ENCODE measurements at regions not wholly inside any gene's neighbourhood (a gene's known extent, or its start where the extent isn't known, plus 50 kb on each side); places are given as distances from the start of the nearest gene placed in this dataset.

DNA sequence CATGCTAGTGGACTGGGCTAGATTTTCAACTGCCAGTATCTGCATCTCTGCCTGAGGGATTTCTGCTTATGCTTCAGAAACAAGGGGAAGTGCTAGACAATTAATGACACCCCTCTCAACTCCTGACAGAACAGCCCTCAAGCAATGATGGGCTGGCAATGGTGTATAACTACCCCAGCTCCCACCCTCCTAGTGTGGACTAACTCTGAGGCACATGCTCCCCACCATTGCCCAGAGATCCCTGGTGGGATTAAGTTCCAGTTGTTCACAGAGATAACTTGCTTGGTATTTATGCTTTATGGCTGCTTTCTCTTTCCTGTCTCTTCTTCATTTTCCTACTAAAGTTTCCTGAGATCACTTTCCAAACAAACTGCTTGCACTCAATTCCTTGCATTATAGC is 113.5 kb downstream of the RPS24 start:
- H3K27me3 ChIP-seq (ENCODE audit: control insufficient read depth in 3 of 3, insufficient read depth in 3 of 3, low read depth in 1 of 3, low read length in 3 of 3) = peaks cover 0 to 10% (median 0%) of the 10 kb centered on the region in 3 experiments
- peaks cover 2 to 5% of the 10 kb centered on the region in 2 donors for H3K4me1 ChIP-seq (ENCODE audit: control insufficient read depth in 2 of 2, insufficient read depth in 1 of 2, low read depth in 1 of 2, low read length in 2 of 2)
- H2BK120ac ChIP-seq (ENCODE audit: low read depth, low read length) = no peak overlapping the region
- H3K4me3 ChIP-seq (ENCODE audit: low read length in 2 of 2) = no peak overlapping the region
- DNase-seq (ENCODE audit: low spot score) = no peak
- H2BK12ac ChIP-seq (ENCODE audit: low read length) = no peak overlapping the region
- no peak overlapping the region for H2AK5ac ChIP-seq (ENCODE audit: low read depth, low read length)
- H3K14ac ChIP-seq (ENCODE audit: low read length) = no peak overlapping the region
- H3K18ac ChIP-seq (ENCODE audit: low read length) = no peak overlapping the region
- H3K4me2 ChIP-seq (ENCODE audit: insufficient read depth, low read length, poor library complexity, severe bottlenecking) = no peak overlapping the region
- H4K91ac ChIP-seq (ENCODE audit: low read depth, low read length, poor library complexity) = no peak overlapping the region
- no peaks in the 10 kb centered on the region for H3K79me1 ChIP-seq (ENCODE audit: low read depth, low read length)
- H3K9me3 ChIP-seq (replicated peaks in 1 of 2; ENCODE audit: control insufficient read depth in 2 of 2, insufficient read depth in 1 of 2, low read depth in 1 of 2, low read length in 2 of 2) = no peaks in the 10 kb centered on the region
- H3K9ac ChIP-seq (ENCODE audit: low read depth, low read length, poor library complexity) = no peak overlapping the region
- no peak overlapping the region for H4K8ac ChIP-seq (ENCODE audit: low read depth, low read length)
- H3K27ac ChIP-seq (replicated peaks; ENCODE audit: low read length) = no peak overlapping the region
- H2AFZ ChIP-seq (ENCODE audit: low read length) = no peak overlapping the region
- no peak overlapping the region for H2BK15ac ChIP-seq (ENCODE audit: low read length)
- H2BK5ac ChIP-seq (ENCODE audit: low read length) = no peak overlapping the region
- no peak overlapping the region for H3K23ac ChIP-seq (ENCODE audit: low read depth, low read length, poor library complexity)
- no peak overlapping the region for H3K4ac ChIP-seq (ENCODE audit: low read length)
- H3K36me3 ChIP-seq (replicated peaks in 1 of 2; ENCODE audit: control insufficient read depth in 2 of 2, insufficient read depth in 2 of 2, low read length in 2 of 2) = no peaks in the 10 kb centered on the region

DNA sequence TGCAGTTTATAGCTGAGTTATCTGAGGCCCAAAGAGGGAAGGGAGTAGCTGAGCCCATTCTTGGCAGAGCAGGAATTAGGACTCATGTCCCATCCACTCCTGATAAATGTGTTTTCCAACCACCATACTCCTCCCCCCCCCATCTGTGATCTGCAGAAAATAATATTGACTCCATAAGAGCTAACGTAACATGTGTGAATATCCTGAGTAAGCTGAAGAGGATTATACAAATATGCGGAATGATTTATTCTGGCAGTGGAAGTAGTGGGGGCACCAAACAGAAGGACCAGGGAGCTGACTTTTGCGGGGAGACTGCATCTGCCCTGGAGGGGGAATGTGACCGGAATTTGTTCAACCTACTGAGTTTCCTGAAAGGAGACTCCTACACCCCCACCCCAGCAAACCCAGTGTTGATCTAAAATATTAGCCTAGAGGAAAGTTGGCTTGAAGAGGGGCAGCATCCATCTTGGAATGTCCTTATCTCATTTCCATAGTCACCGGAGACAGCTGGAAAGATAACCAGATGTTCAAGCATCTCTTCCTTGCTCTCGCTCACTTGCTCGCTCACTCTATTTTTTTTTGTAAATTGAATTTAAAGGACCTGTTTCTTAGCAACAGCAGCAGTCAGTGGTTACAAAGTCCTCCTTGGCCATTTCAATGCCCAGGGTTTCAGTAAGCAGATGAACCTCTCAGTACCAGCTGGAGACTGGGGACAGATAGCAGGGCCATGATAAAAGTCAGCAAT is 114.7 kb downstream of the RPS24 start:
- Histone ChIP-seq H3K14ac (ENCODE audit: low read length) (no peak overlapping the region), H3K79me1 (ENCODE audit: low read depth, low read length) (no peaks in the 10 kb centered on the region), H3K36me3 (replicated peaks in 1 of 2; ENCODE audit: control insufficient read depth in 2 of 2, insufficient read depth in 2 of 2, low read length in 2 of 2) (no peaks in the 10 kb centered on the region), H2AK5ac (ENCODE audit: low read depth, low read length) (no peak overlapping the region), H3K9me3 (replicated peaks in 1 of 2; ENCODE audit: control insufficient read depth in 2 of 2, insufficient read depth in 1 of 2, low read depth in 1 of 2, low read length in 2 of 2) (no peaks in the 10 kb centered on the region), H3K4me2 (ENCODE audit: insufficient read depth, low read length, poor library complexity, severe bottlenecking) (no peak overlapping the region), H3K23ac (ENCODE audit: low read depth, low read length, poor library complexity) (no peak overlapping the region), H2BK12ac (ENCODE audit: low read length) (no peak overlapping the region), H3K4me1 (ENCODE audit: control insufficient read depth in 2 of 2, insufficient read depth in 1 of 2, low read depth in 1 of 2, low read length in 2 of 2) (peaks cover 2 to 5% of the 10 kb centered on the region in 2 donors), H2BK5ac (ENCODE audit: low read length) (no peak overlapping the region), H3K27me3 (ENCODE audit: control insufficient read depth in 3 of 3, insufficient read depth in 3 of 3, low read depth in 1 of 3, low read length in 3 of 3) (peaks cover 0 to 10% (median 0%) of the 10 kb centered on the region in 3 experiments), H2AFZ (ENCODE audit: low read length) (no peak overlapping the region), H4K8ac (ENCODE audit: low read depth, low read length) (no peak overlapping the region), H3K9ac (ENCODE audit: low read depth, low read length, poor library complexity) (no peak overlapping the region), H3K27ac (replicated peaks; ENCODE audit: low read length) (no peak overlapping the region), H2BK15ac (ENCODE audit: low read length) (no peak overlapping the region), H2BK120ac (ENCODE audit: low read depth, low read length) (no peak overlapping the region), H3K4me3 (ENCODE audit: low read length in 2 of 2) (no peak overlapping the region), H3K4ac (ENCODE audit: low read length) (no peak overlapping the region), H3K18ac (ENCODE audit: low read length) (no peak overlapping the region), H4K91ac (ENCODE audit: low read depth, low read length, poor library complexity) (no peak overlapping the region)
- DNase-seq (ENCODE audit: low spot score) = no peak
- no CpG with 5 or more reads among the region's 7 CpGs for WGBS, 2 donors (ENCODE audit: extremely low coverage in 2 of 2, insufficient read length in 2 of 2, insufficient replicate concordance in 1 of 2)

DNA sequence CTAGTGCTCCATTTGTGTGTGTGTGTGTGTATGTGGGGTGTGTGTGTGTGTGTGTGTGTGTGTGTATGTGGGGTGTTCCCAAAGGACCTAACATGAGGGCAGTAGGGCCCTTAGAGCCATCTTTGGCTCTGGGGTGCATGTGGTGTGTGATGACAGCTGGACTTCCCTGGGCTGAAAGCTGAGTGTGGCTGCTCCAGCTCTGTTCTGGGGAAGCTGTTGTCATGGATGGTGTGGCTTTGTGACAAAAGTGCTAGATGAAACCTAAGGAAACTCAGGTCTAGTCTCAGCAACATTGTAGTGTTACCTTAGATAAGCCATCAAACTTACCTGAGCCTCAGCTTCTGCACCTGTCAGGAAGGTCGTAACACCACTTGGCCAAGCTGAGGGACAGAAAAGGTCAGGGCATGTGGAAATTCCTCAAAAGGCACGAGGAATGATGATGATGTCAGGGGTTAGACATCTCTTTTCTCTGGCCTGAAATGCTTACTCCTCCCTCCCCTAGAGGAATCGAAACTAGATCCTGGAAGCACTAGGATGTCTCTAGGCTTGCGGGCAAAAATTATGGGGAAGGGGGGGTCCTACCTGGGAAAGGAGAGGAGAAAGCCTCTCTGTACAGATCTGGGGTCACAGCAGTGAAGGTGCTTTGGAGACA is 115.4 kb downstream of the RPS24 start:
- Histone ChIP-seq H2AFZ (ENCODE audit: low read length) (no peak overlapping the region), H3K4me2 (ENCODE audit: insufficient read depth, low read length, poor library complexity, severe bottlenecking) (no peak overlapping the region), H3K23ac (ENCODE audit: low read depth, low read length, poor library complexity) (no peak overlapping the region), H3K79me1 (ENCODE audit: low read depth, low read length) (no peaks in the 10 kb centered on the region), H4K8ac (ENCODE audit: low read depth, low read length) (no peak overlapping the region), H2BK15ac (ENCODE audit: low read length) (no peak overlapping the region), H3K36me3 (replicated peaks in 1 of 2; ENCODE audit: control insufficient read depth in 2 of 2, insufficient read depth in 2 of 2, low read length in 2 of 2) (no peaks in the 10 kb centered on the region), H3K4ac (ENCODE audit: low read length) (no peak overlapping the region), H3K18ac (ENCODE audit: low read length) (no peak overlapping the region), H2AK5ac (ENCODE audit: low read depth, low read length) (no peak overlapping the region), H3K27me3 (ENCODE audit: control insufficient read depth in 3 of 3, insufficient read depth in 3 of 3, low read depth in 1 of 3, low read length in 3 of 3) (peaks cover 0 to 10% (median 0%) of the 10 kb centered on the region in 3 experiments), H4K91ac (ENCODE audit: low read depth, low read length, poor library complexity) (no peak overlapping the region), H2BK12ac (ENCODE audit: low read length) (no peak overlapping the region), H3K9me3 (replicated peaks in 1 of 2; ENCODE audit: control insufficient read depth in 2 of 2, insufficient read depth in 1 of 2, low read depth in 1 of 2, low read length in 2 of 2) (no peaks in the 10 kb centered on the region), H3K9ac (ENCODE audit: low read depth, low read length, poor library complexity) (no peak overlapping the region), H3K14ac (ENCODE audit: low read length) (no peak overlapping the region), H2BK5ac (ENCODE audit: low read length) (no peak overlapping the region), H2BK120ac (ENCODE audit: low read depth, low read length) (no peak overlapping the region), H3K27ac (replicated peaks; ENCODE audit: low read length) (no peak overlapping the region), H3K4me1 (ENCODE audit: control insufficient read depth in 2 of 2, insufficient read depth in 1 of 2, low read depth in 1 of 2, low read length in 2 of 2) (peaks cover 2 to 5% of the 10 kb centered on the region in 2 donors), H3K4me3 (ENCODE audit: low read length in 2 of 2) (no peak overlapping the region)
- no CpG with 5 or more reads among the region's 4 CpGs for WGBS, 2 donors (ENCODE audit: extremely low coverage in 2 of 2, insufficient read length in 2 of 2, insufficient replicate concordance in 1 of 2)
- DNase-seq (ENCODE audit: low spot score) = no peak

- H2BK120ac ChIP-seq (ENCODE audit: low read depth, low read length) = no peak overlapping the region
- H3K79me1 ChIP-seq (ENCODE audit: low read depth, low read length) = no peaks in the 10 kb centered on the region
- no peak overlapping the region for H2AK5ac ChIP-seq (ENCODE audit: low read depth, low read length)
- no peaks in the 10 kb centered on the region for H3K9me3 ChIP-seq (replicated peaks in 1 of 2; ENCODE audit: control insufficient read depth in 2 of 2, insufficient read depth in 1 of 2, low read depth in 1 of 2, low read length in 2 of 2)
- H3K4me1 ChIP-seq (ENCODE audit: control insufficient read depth in 2 of 2, insufficient read depth in 1 of 2, low read depth in 1 of 2, low read length in 2 of 2) = peaks cover 2 to 5% of the 10 kb centered on the region in 2 donors
- H4K91ac ChIP-seq (ENCODE audit: low read depth, low read length, poor library complexity) = no peak overlapping the region
- DNase-seq (ENCODE audit: low spot score) = no peak
- no peak overlapping the region for H2BK12ac ChIP-seq (ENCODE audit: low read length)
- H3K9ac ChIP-seq (ENCODE audit: low read depth, low read length, poor library complexity) = no peak overlapping the region
- H3K4me2 ChIP-seq (ENCODE audit: insufficient read depth, low read length, poor library complexity, severe bottlenecking) = no peak overlapping the region
- H3K36me3 ChIP-seq (replicated peaks in 1 of 2; ENCODE audit: control insufficient read depth in 2 of 2, insufficient read depth in 2 of 2, low read length in 2 of 2) = no peaks in the 10 kb centered on the region
- no peak overlapping the region for H2BK15ac ChIP-seq (ENCODE audit: low read length)
- no peak overlapping the region for H3K4ac ChIP-seq (ENCODE audit: low read length)
- H3K27me3 ChIP-seq (ENCODE audit: control insufficient read depth in 3 of 3, insufficient read depth in 3 of 3, low read depth in 1 of 3, low read length in 3 of 3) = peaks cover 0 to 10% (median 0%) of the 10 kb centered on the region in 3 experiments
- no peak overlapping the region for H3K14ac ChIP-seq (ENCODE audit: low read length)
- no peak overlapping the region for H3K27ac ChIP-seq (replicated peaks; ENCODE audit: low read length)
- no peak overlapping the region for H4K8ac ChIP-seq (ENCODE audit: low read depth, low read length)
- no peak overlapping the region for H3K18ac ChIP-seq (ENCODE audit: low read length)
- H2AFZ ChIP-seq (ENCODE audit: low read length) = no peak overlapping the region
- H2BK5ac ChIP-seq (ENCODE audit: low read length) = no peak overlapping the region
- H3K4me3 ChIP-seq (ENCODE audit: low read length in 2 of 2) = no peak overlapping the region
- no peak overlapping the region for H3K23ac ChIP-seq (ENCODE audit: low read depth, low read length, poor library complexity)
- no CpG with 5 or more reads among the region's 4 CpGs for WGBS, 2 donors (ENCODE audit: extremely low coverage in 2 of 2, insufficient read length in 2 of 2, insufficient replicate concordance in 1 of 2)
These were observed 117.1 kb downstream of the RPS24 start for GRCh38 chr10:78150756-78151155.

Measured in neuronal stem cell (in vitro differentiated cells).